HEK293 (cell line): ENCODE measurements at regions not wholly inside any gene's neighbourhood (a gene's known extent, or its start where the extent isn't known, plus 50 kb on each side); places are given as distances from the start of the nearest gene placed in this dataset.

Experiments used
- CTCF ChIA-PET: fragments of 350-600 bp; formaldehyde crosslinking; extraction: SDS; loops from one replicate; lab custom pipeline; 2021; ENCODE audit warnings: antibody characterized with exemption; lab: Yijun Ruan, JAX
- POLR2A ChIA-PET: fragments of 300-600 bp; formaldehyde crosslinking; extraction: SDS; loops from one replicate; lab custom pipeline; 2020; ENCODE audit warnings: antibody characterized with exemption, inconsistent platforms; lab: Yijun Ruan, JAX
- H3K27ac ChIP-seq: fragments of 200-500 bp; sonication (Bioruptor generic); 2 replicates; pipeline ENCODE4 v1.5.1; 2014; ENCODE audit warnings: low read depth, low read length, control low read depth, inconsistent platforms; ENCODE audit errors: extremely low read depth
- H3K36me3 ChIP-seq, 2 experiments: fragments of 200-500 bp in 1 of 2; sonication (Bioruptor generic) in 1 of 2; 1 replicate in 1 of 2; 2 replicates in 1 of 2; pipeline ENCODE4 v1.5.1; 2014 to 2017; ENCODE audit warnings: inconsistent platforms in 2 of 2, low read length in 2 of 2; ENCODE audit not compliant: control insufficient read depth in 2 of 2, insufficient read depth in 1 of 2
- H3K4me1 ChIP-seq: fragments of 200-500 bp; sonication (Bioruptor generic); 2 replicates; pipeline ENCODE4 v1.5.1; 2014; ENCODE audit warnings: mild to moderate bottlenecking, low read length, inconsistent platforms; ENCODE audit not compliant: control insufficient read depth, insufficient read depth
- H3K4me3 ChIP-seq: 2 replicates; pipeline ENCODE4 v1.5.1; 2011; ENCODE audit warnings: low read depth, mild to moderate bottlenecking, control low read depth, low read length, moderate library complexity
- H3K9me3 ChIP-seq: fragments of 200-500 bp; sonication (Bioruptor generic); 2 replicates; pipeline ENCODE4 v1.5.1; 2014; ENCODE audit warnings: low read depth, low read length, inconsistent platforms; ENCODE audit not compliant: control insufficient read depth, insufficient read depth
- GLIS1 ChIP-seq: fragments of 450-650 bp; formaldehyde crosslinking; IDR thresholded peaks from 2 replicates; pipeline ENCODE4 v1.5.1; 2016; ENCODE audit warnings: missing biosample characterization, missing genetic modification characterization
- KLF1 ChIP-seq: fragments of 450-650 bp; formaldehyde crosslinking; IDR thresholded peaks from 2 replicates; pipeline ENCODE4 v1.5.1; 2016; ENCODE audit warnings: missing biosample characterization, missing genetic modification characterization
- KLF8 ChIP-seq: fragments of 450-650 bp; formaldehyde crosslinking; IDR thresholded peaks from 2 replicates; pipeline ENCODE4 v1.5.1; 2016; ENCODE audit warnings: missing biosample characterization, missing genetic modification characterization
- KLF9 ChIP-seq: fragments of 450-650 bp; formaldehyde crosslinking; IDR thresholded peaks from 2 replicates; pipeline ENCODE4 v1.5.1; 2016; ENCODE audit warnings: missing biosample characterization, missing genetic modification characterization, low read depth
- MEIS1 ChIP-seq: sonication (generic); formaldehyde crosslinking; IDR thresholded peaks from 2 replicates; pipeline ENCODE4 v1.8.1; 2022; ENCODE audit warnings: missing genetic modification reagents, mild to moderate bottlenecking, borderline replicate concordance
- MZF1 ChIP-seq: fragments of 450-650 bp; formaldehyde crosslinking; IDR thresholded peaks from 2 replicates; pipeline ENCODE4 v1.5.1; 2017; ENCODE audit warnings: missing biosample characterization, missing genetic modification characterization, borderline replicate concordance
- PRDM4 ChIP-seq: fragments of 450-650 bp; formaldehyde crosslinking; IDR thresholded peaks from 2 replicates; pipeline ENCODE4 v1.5.1; 2017; ENCODE audit warnings: missing biosample characterization, missing genetic modification characterization
- SETDB1 ChIP-seq: IDR thresholded peaks from one replicate; pipeline ENCODE4 v1.6.1; 2017; ENCODE audit warnings: mild to moderate bottlenecking, low read length, moderate library complexity, mixed read lengths; ENCODE audit not compliant: insufficient read length
- SP3 ChIP-seq: fragments of 450-650 bp; formaldehyde crosslinking; IDR thresholded peaks from 2 replicates; pipeline ENCODE4 v1.5.1; 2016; ENCODE audit warnings: missing biosample characterization, missing genetic modification characterization
- ZFP41 ChIP-seq: fragments of 450-650 bp; formaldehyde crosslinking; IDR thresholded peaks from 2 replicates; pipeline ENCODE4 v1.5.1; 2016; ENCODE audit warnings: missing biosample characterization, missing genetic modification characterization, borderline replicate concordance
- ZFP69B ChIP-seq: fragments of 450-650 bp; formaldehyde crosslinking; IDR thresholded peaks from 2 replicates; pipeline ENCODE4 v1.5.1; 2016; ENCODE audit warnings: missing biosample characterization, missing genetic modification characterization
- ZNF184 ChIP-seq: fragments of 450-650 bp; IDR thresholded peaks from 2 replicates; pipeline ENCODE4 v1.5.1; 2018; ENCODE audit warnings: missing biosample characterization, mild to moderate bottlenecking, missing genetic modification characterization
- ZNF223 ChIP-seq: fragments of 450-650 bp; formaldehyde crosslinking; IDR thresholded peaks from 2 replicates; pipeline ENCODE4 v1.5.1; 2016; ENCODE audit warnings: missing biosample characterization, missing genetic modification characterization
- ZNF23 ChIP-seq: fragments of 450-650 bp; formaldehyde crosslinking; IDR thresholded peaks from 2 replicates; pipeline ENCODE4 v1.5.1; 2016; ENCODE audit warnings: missing biosample characterization, missing genetic modification characterization, borderline replicate concordance
- ZNF26 ChIP-seq: fragments of 450-650 bp; formaldehyde crosslinking; IDR thresholded peaks from 2 replicates; pipeline ENCODE4 v1.5.1; 2016; ENCODE audit warnings: missing biosample characterization, missing genetic modification characterization
- ZNF280C ChIP-seq: fragments of 450-650 bp; formaldehyde crosslinking; IDR thresholded peaks from 2 replicates; pipeline ENCODE4 v1.5.1; 2016; ENCODE audit warnings: missing biosample characterization, missing genetic modification characterization
- ZNF366 ChIP-seq: fragments of 450-650 bp; formaldehyde crosslinking; conservative IDR thresholded peaks from 2 replicates; pipeline ENCODE4 v1.5.1; 2016; ENCODE audit warnings: missing biosample characterization, missing genetic modification characterization
- ZNF37A ChIP-seq: fragments of 450-650 bp; IDR thresholded peaks from 2 replicates; pipeline ENCODE4 v1.5.1; 2018; ENCODE audit warnings: missing biosample characterization, missing genetic modification characterization
- ZNF426 ChIP-seq: fragments of 450-650 bp; formaldehyde crosslinking; IDR thresholded peaks from 2 replicates; pipeline ENCODE4 v1.5.1; 2017; ENCODE audit warnings: missing biosample characterization, missing genetic modification characterization, mild to moderate bottlenecking, inconsistent platforms, moderate library complexity
- ZNF513 ChIP-seq: fragments of 450-650 bp; IDR thresholded peaks from 2 replicates; pipeline ENCODE4 v1.5.1; 2018; ENCODE audit warnings: missing biosample characterization, missing genetic modification characterization
- ZNF585B ChIP-seq: fragments of 450-650 bp; formaldehyde crosslinking; IDR thresholded peaks from 2 replicates; pipeline ENCODE4 v1.5.1; 2016; ENCODE audit warnings: missing biosample characterization, missing genetic modification characterization
- ZNF658 ChIP-seq: fragments of 450-650 bp; formaldehyde crosslinking; IDR thresholded peaks from 2 replicates; pipeline ENCODE4; 2016; ENCODE audit warnings: missing biosample characterization, missing genetic modification characterization
- ZNF701 ChIP-seq: fragments of 450-650 bp; formaldehyde crosslinking; IDR thresholded peaks from 2 replicates; pipeline ENCODE4 v1.5.1; 2016; ENCODE audit warnings: missing biosample characterization, missing genetic modification characterization

- Histone ChIP-seq H3K27ac (no peak overlapping the region), H3K9me3 (no peaks in the 10 kb centered on the region), H3K4me3 (no peak overlapping the region), H3K4me1 (no peaks in the 10 kb centered on the region), H3K36me3 (no peaks in the 10 kb centered on the region)
- no peak for TF ChIP-seq MZF1
- TF ChIP-seq KLF8 (tag by site-specific recombination): no peak
- TF ChIP-seq ZNF184: no peak
- TF ChIP-seq SP3 (tag by site-specific recombination): no peak
- CTCF ChIA-PET: interaction anchor here (0.7 kb wide), 1 partner anchor 295 kb away, joined by 3 read pairs; no protein-coding TSS in a partner anchor
- POLR2A ChIA-PET: no interaction called here
These were observed 102.3 kb downstream of the KLF6 start for GRCh38 chr10:3682745-3683144.

GRCh38 chr10:3681642-3682554 lies 103.1 kb downstream of the KLF6 start:
- POLR2A ChIA-PET: no interaction called here
- H3K9me3 ChIP-seq: no peaks in the 10 kb centered on the region
- no peak overlapping the region for H3K27ac ChIP-seq
- H3K4me3 ChIP-seq: no peak overlapping the region
- no peak for TF ChIP-seq ZNF658 (tag by site-specific recombination)
- TF ChIP-seq ZNF37A (tag by site-specific recombination): no peak
- no peak for TF ChIP-seq ZNF23 (tag by site-specific recombination)
- no peak for TF ChIP-seq SETDB1
- no peak for TF ChIP-seq KLF1
- no peak for TF ChIP-seq KLF9 (tag by site-specific recombination)
- no peak for TF ChIP-seq ZNF366 (tag by site-specific recombination)
- no peak for TF ChIP-seq ZNF223
- no peak for TF ChIP-seq ZNF26 (tag by site-specific recombination)
- no peak for TF ChIP-seq ZNF585B (tag by site-specific recombination)
- no peak for TF ChIP-seq ZNF701 (tag by site-specific recombination)
- no peak for TF ChIP-seq MEIS1 (CRISPR knock-in tag)
- TF ChIP-seq ZNF426: no peak
- no peak for TF ChIP-seq ZNF513 (tag by site-specific recombination)
- no peak for TF ChIP-seq ZNF280C (tag by site-specific recombination)
- TF ChIP-seq PRDM4: no peak
- TF ChIP-seq GLIS1 (tag by site-specific recombination): no peak
- no peak for TF ChIP-seq ZFP69B (tag by site-specific recombination)
- TF ChIP-seq ZFP41 (tag by site-specific recombination): no peak
- H3K4me1 ChIP-seq: no peaks in the 10 kb centered on the region
- CTCF ChIA-PET: interaction anchor here (0.7 kb wide), 1 partner anchor 230 kb away, joined by 5 read pairs; no protein-coding TSS in a partner anchor
- no peaks in the 10 kb centered on the region for H3K36me3 ChIP-seq
